Activated naive CD4-positive, alpha-beta T cell treated with anti-CD3 and anti-CD28 coated beads for 36 hours (primary cell): ENCODE measurements at regions not wholly inside any gene's neighbourhood (a gene's known extent, or its start where the extent isn't known, plus 50 kb on each side); places are given as distances from the start of the nearest gene placed in this dataset.
"Not testable (repeated sequence)": the region's sequence is repeated elsewhere in the genome, so short reads cannot be mapped to it uniquely, and the experiment has no call there.

ENCODE experiments used
- CTCF ChIA-PET: fragments of 350-600 bp; sonication (Branson Sonifier 250); formaldehyde crosslinking; loops from one replicate; lab custom pipeline; 2021; ENCODE audit warnings: antibody characterized with exemption; lab: Charles Lee
- DNase-seq: peaks from one replicate; pipeline ENCODE4 v3.0.0-alpha.2; 2020
- H3K27ac Mint-ChIP-seq: one replicate; pipeline ENCODE4 v1.8.0; 2021; ENCODE audit warnings: mild to moderate bottlenecking, mixed read lengths
- H3K27me3 Mint-ChIP-seq: one replicate; pipeline ENCODE4 v1.8.0; 2021; ENCODE audit warnings: low read depth, mixed read lengths
- H3K36me3 Mint-ChIP-seq: one replicate; pipeline ENCODE4 v1.8.0; 2021; ENCODE audit warnings: low read depth, mixed read lengths
- H3K4me1 Mint-ChIP-seq: one replicate; pipeline ENCODE4 v1.8.0; 2021; ENCODE audit warnings: low read depth, mixed read lengths
- H3K4me3 Mint-ChIP-seq: one replicate; pipeline ENCODE4 v1.8.0; 2021; ENCODE audit warnings: mild to moderate bottlenecking, moderate library complexity, mixed read lengths
- H3K9me3 Mint-ChIP-seq: one replicate; pipeline ENCODE4 v1.8.0; 2021; ENCODE audit warnings: mixed read lengths
- intact Hi-C: fragments of 100-400 bp; cut with micrococcal nuclease; formaldehyde crosslinking; loops from one replicate; pipeline ENCODE4 v1.15.1; 2023

DNA sequence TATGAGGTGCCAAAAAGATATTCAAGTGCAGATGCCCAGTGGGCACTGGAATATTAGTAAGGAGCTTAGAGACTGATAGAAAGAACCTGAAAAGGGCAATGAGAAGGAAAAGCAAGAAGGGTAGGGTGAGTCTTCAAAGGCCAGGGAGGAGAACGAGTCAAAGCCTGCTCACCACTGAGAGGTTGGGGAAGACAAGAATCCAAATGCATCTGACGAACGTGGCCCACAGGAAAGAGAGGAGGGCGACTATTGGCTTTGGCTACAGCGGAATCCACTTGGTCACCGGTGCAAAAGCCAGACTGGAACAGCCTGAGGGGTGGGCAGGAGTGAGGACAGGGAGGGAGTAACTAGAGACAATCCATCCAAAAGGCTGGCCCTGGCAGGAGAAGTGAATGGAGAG lies 216.7 kb upstream of the KLF14 start:
- intact Hi-C loops: no loop called here
- CTCF ChIA-PET: interaction anchor here (0.6 to 1.7 kb wide), 3 partner anchors 9 to 93 kb away, joined by 6 read pairs; no protein-coding TSS in a partner anchor

DNA sequence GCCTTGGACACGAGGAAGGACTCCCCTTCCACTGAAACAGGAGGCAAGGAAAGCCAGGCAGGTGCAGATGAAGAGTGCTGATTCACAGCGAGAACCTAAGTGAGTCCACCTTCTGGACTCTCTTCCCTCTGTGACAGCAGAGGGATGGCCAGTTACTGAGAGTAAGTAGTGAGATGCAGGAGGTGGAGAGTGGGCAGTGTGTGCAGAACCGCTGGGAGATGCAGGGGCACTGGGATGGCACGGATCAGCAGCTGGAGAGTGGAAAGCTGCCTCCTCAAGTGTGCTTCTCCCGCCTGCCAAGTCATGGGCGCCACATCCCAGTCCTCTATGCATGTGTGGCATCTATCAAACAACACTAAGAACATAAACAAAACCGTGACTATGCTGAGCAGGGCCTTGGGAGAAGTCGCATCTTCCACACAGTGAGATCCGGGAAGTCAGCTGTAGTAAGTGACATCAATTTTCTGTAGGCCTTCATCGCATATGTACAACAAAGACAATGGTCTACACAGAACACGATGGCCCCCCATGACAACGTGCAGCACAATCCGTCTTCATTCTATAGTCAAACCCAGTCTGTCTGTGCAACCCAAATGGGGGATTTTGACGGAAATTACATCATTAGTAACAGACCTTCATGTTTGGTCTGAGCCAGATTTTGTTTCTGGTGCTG lies 217.4 kb upstream of the KLF14 start:
- H3K4me3 Mint-ChIP-seq: no peak overlapping the region
- H3K4me1 Mint-ChIP-seq: peaks cover 60% of the 10 kb centered on the region
- intact Hi-C loops: no loop called here
- no peaks in the 10 kb centered on the region for H3K27me3 Mint-ChIP-seq
- no peak for DNase-seq
- CTCF ChIA-PET: interaction anchor here (1.2 kb wide), 1 partner anchor 54 kb away, joined by 4 read pairs; no protein-coding TSS in a partner anchor
- no peaks in the 10 kb centered on the region for H3K9me3 Mint-ChIP-seq
- H3K27ac Mint-ChIP-seq: no peak overlapping the region
- peaks cover 51% of the 10 kb centered on the region for H3K36me3 Mint-ChIP-seq

More for the DNA sequence above, 216.7 kb upstream of the KLF14 start:
- Mint-ChIP-seq H3K27ac (no peak overlapping the region), H3K4me3 (no peak overlapping the region), H3K27me3 (no peaks in the 10 kb centered on the region), H3K9me3 (no peaks in the 10 kb centered on the region), H3K4me1 (peaks cover 62% of the 10 kb centered on the region), H3K36me3 (peaks cover 51% of the 10 kb centered on the region)
- no peak for DNase-seq

DNA sequence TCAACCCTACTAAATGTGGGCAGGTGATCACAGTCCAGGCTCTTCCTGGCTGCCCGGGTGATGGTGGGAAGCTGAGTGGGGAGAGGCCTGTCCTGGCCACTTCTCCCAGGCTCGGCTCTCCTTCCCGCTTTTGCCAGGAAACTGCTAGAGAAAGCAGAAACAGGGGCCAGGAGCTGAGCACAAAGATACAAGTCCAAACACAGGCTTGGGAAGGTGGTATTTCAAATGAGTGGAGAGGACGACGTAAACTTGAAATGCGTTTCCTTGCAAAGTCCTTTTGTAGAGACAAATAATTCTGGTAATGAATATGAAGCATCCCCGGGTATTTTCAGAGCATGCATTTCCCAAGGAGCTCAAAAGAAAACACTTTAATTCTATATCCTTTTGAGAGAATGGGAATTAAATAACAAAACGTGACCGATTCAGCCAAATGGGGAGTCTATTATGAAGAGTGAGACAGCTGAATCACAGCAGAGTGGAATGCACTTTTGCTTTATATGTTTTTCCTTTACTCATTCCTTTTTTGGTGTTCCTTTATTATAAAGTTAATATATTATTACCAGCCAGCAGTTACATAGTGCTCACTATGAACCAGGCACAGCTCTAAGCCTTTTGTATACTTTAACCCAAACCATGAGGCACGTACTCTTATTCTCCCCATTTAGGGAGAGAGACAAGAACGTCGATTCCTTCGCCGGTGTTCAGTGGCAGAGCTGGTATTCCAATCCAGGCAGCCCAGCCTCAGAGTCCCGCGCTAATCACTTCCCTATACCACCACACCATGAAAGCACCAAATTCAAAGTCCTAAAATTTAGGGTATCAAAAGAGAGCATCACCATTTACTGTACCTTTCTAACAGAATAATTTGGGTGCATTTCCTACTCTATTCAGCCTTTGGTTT lies 218.2 kb upstream of the KLF14 start:
- Mint-ChIP-seq H3K27ac (no peak overlapping the region), H3K36me3 (peaks cover 54% of the 10 kb centered on the region)
- intact Hi-C loops: no loop called here

GRCh38 chr7:130953196-130953595 lies 219.2 kb upstream of the KLF14 start:
- Mint-ChIP-seq H3K4me1 (peaks cover 44% of the 10 kb centered on the region), H3K4me3 (peak overlapping the region; percentile 66), H3K36me3 (peaks cover 54% of the 10 kb centered on the region), H3K27ac (no peak overlapping the region), H3K27me3 (no peaks in the 10 kb centered on the region), H3K9me3 (no peaks in the 10 kb centered on the region)
- intact Hi-C loops: no loop called here
- DNase-seq: no peak
- CTCF ChIA-PET: interaction anchor here (2.1 kb wide), 1 partner anchor 56 kb away, joined by 4 read pairs; no protein-coding TSS in a partner anchor

More for the DNA sequence above, 218.2 kb upstream of the KLF14 start:
- DNase-seq: no peak
- Mint-ChIP-seq H3K4me1 (peaks cover 53% of the 10 kb centered on the region), H3K9me3 (no peaks in the 10 kb centered on the region), H3K27me3 (no peaks in the 10 kb centered on the region), H3K4me3 (peak overlapping the region; percentile 66)
- CTCF ChIA-PET: interaction anchor here (1.2 to 2.1 kb wide), 3 partner anchors 55 to 57 kb away, joined by 3 to 4 read pairs (median 4); no protein-coding TSS in a partner anchor

DNA sequence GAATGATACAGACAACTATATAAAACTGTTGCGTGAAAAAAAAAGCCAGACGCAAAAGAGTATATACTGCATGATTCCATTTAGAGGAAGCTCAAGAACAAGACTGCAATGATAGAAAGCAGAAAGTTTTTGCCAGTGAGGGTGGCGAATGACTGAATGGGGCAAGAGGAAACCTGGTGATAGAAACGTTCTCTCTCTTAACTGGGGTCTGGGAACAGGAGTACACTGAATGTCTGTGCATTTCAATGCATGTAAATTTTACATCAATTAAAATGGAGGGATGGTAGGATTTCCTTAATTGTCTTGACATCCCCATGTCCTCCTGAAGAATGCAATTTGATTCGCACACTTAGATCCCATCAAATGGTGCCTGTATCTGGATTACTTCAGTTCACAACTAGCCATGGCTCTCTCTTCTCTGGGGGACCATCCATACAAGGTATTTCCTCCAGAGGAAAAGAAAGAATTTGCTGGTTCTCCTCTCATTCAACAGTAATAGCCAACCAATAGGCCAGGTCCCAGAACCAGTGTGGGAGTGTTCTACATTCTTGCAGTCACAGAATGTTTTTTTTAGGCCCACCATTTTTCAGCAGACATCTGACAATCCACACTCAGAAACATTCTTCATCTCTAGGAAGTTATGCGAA lies 221.0 kb upstream of the KLF14 start:
- intact Hi-C loops: loop anchor here (1.0 to 5.0 kb wide), 2 partner anchors 10 to 533 kb away; no protein-coding TSS in a partner anchor
- H3K9me3 Mint-ChIP-seq: no peaks in the 10 kb centered on the region
- peak overlapping the region; percentile 87 for H3K4me3 Mint-ChIP-seq
- CTCF ChIA-PET: interaction anchor here (0.7 to 3.8 kb wide), 8 partner anchors 8 to 85 kb away, joined by 3 to 16 read pairs (median 4); no protein-coding TSS in a partner anchor
- H3K4me1 Mint-ChIP-seq: peaks cover 35% of the 10 kb centered on the region
- peaks cover 68% of the 10 kb centered on the region for H3K36me3 Mint-ChIP-seq
- H3K27ac Mint-ChIP-seq: peak overlapping the region; percentile 99
- no peaks in the 10 kb centered on the region for H3K27me3 Mint-ChIP-seq
- DNase-seq: no peak

DNA sequence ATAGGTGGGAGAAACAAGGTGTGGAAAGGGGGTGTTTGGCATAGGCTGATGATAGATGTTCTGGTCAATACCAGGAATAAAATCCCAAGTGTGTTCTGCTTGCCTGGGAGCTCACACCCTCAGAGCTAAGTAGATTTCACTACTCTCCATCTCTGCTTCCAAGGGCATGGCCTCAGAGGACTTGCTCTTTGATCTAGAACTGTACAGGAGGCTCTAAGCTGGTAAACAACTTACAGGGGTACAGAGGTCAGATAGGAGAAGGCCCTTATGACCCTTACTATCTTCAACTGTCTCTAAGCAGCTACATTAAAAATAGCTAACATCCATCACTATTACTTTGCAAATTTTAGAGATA lies 221.5 kb upstream of the KLF14 start:
- DNase-seq: no peak
- Mint-ChIP-seq H3K9me3 (no peaks in the 10 kb centered on the region), H3K4me3 (peak overlapping the region; percentile 87), H3K36me3 (peaks cover 73% of the 10 kb centered on the region), H3K27me3 (no peaks in the 10 kb centered on the region), H3K4me1 (peaks cover 35% of the 10 kb centered on the region), H3K27ac (peak overlapping the region; percentile 99)
- CTCF ChIA-PET: interaction anchor here (0.7 to 3.8 kb wide), 7 partner anchors 9 to 85 kb away, joined by 3 to 16 read pairs (median 4); no protein-coding TSS in a partner anchor
- intact Hi-C loops: loop anchor here (1.0 to 5.0 kb wide), 2 partner anchors 10 to 533 kb away; no protein-coding TSS in a partner anchor

DNA sequence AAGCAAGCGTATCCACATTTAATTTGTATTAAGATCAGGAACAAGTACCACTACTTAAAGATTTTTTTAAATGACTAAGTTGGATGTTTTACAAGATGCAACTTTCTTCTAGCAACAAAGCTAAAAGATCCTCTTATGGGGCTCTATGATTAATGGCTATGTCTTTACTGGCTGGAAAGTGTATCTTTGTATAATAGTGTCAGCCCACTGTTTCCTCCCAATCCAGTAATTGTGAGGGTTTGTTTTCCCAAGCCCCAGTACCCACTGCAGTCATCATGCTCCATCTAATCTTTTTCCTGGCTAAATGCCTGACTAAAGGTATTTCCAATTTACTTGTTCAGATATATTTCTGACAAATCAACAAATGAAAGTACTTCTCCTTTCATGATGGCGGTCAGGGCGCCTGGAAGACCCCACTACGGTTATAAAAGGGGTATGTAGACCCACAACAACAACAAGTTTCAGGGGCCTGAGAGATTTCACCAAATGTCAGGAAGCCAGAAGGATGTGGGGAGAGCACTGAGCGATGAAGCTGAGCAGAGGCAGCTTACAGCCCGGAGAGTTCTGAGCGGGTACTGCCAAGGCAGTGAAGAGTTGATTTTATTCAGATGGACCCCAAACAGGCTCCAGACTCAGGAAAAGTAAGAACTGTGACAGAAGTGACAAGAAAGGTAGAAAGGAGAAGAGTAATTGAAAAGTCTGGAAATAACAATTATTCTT lies 222.6 kb upstream of the KLF14 start:
- H3K27me3 Mint-ChIP-seq: no peaks in the 10 kb centered on the region
- intact Hi-C loops: loop anchor here (5.0 kb wide), 1 partner anchor 534 kb away; no protein-coding TSS in a partner anchor
- H3K9me3 Mint-ChIP-seq: no peaks in the 10 kb centered on the region
- H3K4me1 Mint-ChIP-seq: peaks cover 39% of the 10 kb centered on the region
- H3K36me3 Mint-ChIP-seq: peaks cover 78% of the 10 kb centered on the region
- peak overlapping the region; percentile 87 for H3K4me3 Mint-ChIP-seq
- no peak for DNase-seq
- CTCF ChIA-PET: interaction anchor here (0.9 to 4.7 kb wide), 5 partner anchors 9 to 84 kb away, joined by 3 to 32 read pairs (median 4); no protein-coding TSS in a partner anchor
- peak overlapping the region; percentile 99 for H3K27ac Mint-ChIP-seq

DNA sequence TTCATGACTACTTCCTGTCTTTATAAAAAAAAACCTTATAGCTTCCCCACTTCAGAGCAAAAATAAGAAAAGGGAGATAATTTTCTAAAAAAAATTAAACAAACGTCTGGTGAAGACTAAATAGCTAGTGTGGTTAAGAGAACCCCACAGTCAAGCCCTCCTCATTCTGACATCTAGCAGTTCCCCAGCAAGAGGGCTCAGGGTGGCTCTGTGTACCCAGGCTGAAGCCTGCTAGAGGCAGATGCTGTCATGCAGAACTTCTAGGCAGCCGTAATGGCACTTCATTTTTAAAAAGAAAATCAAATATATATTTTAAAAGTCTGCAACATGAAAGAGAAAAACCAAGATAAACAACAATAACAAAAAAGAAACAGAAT lies 223.1 kb upstream of the KLF14 start:
- intact Hi-C loops: loop anchor here (5.0 kb wide), 1 partner anchor 535 kb away; no protein-coding TSS in a partner anchor
- CTCF ChIA-PET: interaction anchor here (1.1 to 4.7 kb wide), 4 partner anchors 10 to 83 kb away, joined by 3 to 32 read pairs (median 10); no protein-coding TSS in a partner anchor
- Mint-ChIP-seq H3K4me1 (peaks cover 44% of the 10 kb centered on the region), H3K4me3 (peak overlapping the region; percentile 87), H3K27me3 (no peaks in the 10 kb centered on the region), H3K27ac (peak overlapping the region; percentile 99), H3K9me3 (no peaks in the 10 kb centered on the region), H3K36me3 (peaks cover 78% of the 10 kb centered on the region)
- no peak for DNase-seq

DNA sequence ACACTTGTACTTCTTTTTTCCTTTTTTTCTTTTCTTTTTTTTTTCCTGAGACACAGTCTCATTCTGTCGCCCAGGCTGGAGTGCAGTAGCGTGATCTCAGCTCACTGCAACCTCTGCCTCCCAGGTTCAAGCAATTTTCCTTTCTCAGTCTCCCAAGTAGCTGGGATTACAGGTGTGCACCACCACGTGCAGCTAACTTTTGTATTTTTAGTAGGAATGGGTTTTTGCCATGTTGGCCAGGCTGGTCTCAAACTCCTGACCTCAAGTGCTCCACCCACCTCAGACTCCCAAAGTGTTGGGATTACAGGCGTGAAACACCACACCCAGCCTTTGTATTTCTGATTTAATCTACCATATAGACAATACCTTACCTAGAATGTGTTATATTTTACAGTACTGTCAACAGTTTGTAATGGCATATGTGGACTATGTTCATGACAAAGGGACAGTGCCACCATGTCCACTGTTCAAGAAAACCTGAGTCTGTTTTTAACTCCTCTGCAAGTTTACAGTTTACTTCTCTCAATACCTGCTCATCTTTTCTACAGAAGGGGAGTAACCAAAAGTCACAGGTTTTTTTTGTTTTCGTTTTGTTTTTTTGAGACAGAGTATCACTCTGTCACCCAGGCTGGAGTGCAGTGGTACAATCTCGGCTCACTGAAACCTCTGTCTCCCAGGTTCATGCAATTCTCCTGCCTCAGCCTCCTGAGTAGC lies 223.9 kb upstream of the KLF14 start:
- H3K4me1 Mint-ChIP-seq: peaks cover 48% of the 10 kb centered on the region
- H3K4me3 Mint-ChIP-seq: peak overlapping the region; percentile 87
- intact Hi-C loops: loop anchor here (5.0 kb wide), 1 partner anchor 536 kb away; no protein-coding TSS in a partner anchor
- H3K27me3 Mint-ChIP-seq, H3K9me3 Mint-ChIP-seq, DNase-seq: not testable (repeated sequence)
- H3K36me3 Mint-ChIP-seq: peaks cover 78% of the 10 kb centered on the region
- CTCF ChIA-PET: interaction anchor here (0.9 to 4.7 kb wide), 9 partner anchors 10 to 82 kb away, joined by 3 to 32 read pairs (median 4); no protein-coding TSS in a partner anchor
- H3K27ac Mint-ChIP-seq: peak overlapping the region; percentile 99

DNA sequence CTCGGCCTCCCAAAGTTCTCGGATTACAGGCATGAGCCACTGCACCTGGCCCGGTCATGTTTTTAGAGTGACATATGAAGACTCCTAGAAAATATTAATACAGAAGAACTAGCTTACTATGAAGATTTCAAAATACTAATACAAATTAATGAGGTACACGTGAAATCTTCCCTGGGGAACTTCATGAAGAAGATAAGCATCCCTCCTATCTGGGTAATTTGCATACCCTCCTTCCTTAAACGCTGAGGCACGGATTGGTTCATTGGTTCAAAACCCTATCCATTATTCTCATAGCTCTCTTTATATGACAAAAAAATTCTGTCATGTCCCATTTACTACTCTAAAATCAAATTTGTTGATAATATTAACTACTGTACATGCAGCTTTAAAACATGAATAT lies 224.8 kb upstream of the KLF14 start:
- CTCF ChIA-PET: interaction anchor here (0.7 to 4.7 kb wide), 14 partner anchors 9 to 148 kb away, joined by 3 to 32 read pairs (median 4); no protein-coding TSS in a partner anchor
- intact Hi-C loops: loop anchor here (5.0 kb wide), 1 partner anchor 537 kb away; no protein-coding TSS in a partner anchor
- no peak for DNase-seq
- Mint-ChIP-seq H3K27ac (peak overlapping the region; percentile 99), H3K9me3 (no peaks in the 10 kb centered on the region), H3K27me3 (no peaks in the 10 kb centered on the region), H3K4me1 (peaks cover 47% of the 10 kb centered on the region), H3K4me3 (peak overlapping the region; percentile 87), H3K36me3 (peaks cover 69% of the 10 kb centered on the region)
